Activated CD4-positive, alpha-beta T cell treated with anti-CD3 and anti-CD28 coated beads, Interleukin-2, amount 10 ng/mL, durations not matched to agents 7 days and 5 days (primary cell): ENCODE measurements at regions not wholly inside any gene's neighbourhood (a gene's known extent, or its start where the extent isn't known, plus 50 kb on each side); places are given as distances from the start of the nearest gene placed in this dataset.

ENCODE experiments used
- CTCF ChIA-PET: fragments of 350-600 bp; sonication (Branson Sonifier 250); formaldehyde crosslinking; loops from one replicate; lab custom pipeline; 2021; ENCODE audit warnings: antibody characterized with exemption; lab: Charles Lee
- POLR2A ChIA-PET: fragments of 350-600 bp; sonication (Branson Sonifier 250); formaldehyde crosslinking; loops from one replicate; lab custom pipeline; 2021; ENCODE audit warnings: antibody characterized with exemption; lab: Charles Lee
- DNase-seq: peaks from one replicate; pipeline ENCODE4 v3.0.0-alpha.2; 2020
- H3K27ac Mint-ChIP-seq: one replicate; pipeline ENCODE4 v1.8.0; 2021; ENCODE audit warnings: mild to moderate bottlenecking, moderate library complexity, mixed read lengths
- H3K27me3 Mint-ChIP-seq: one replicate; pipeline ENCODE4 v1.8.0; 2021; ENCODE audit warnings: mixed read lengths
- H3K36me3 Mint-ChIP-seq: one replicate; pipeline ENCODE4 v1.8.0; 2021; ENCODE audit warnings: low read depth, mixed read lengths
- H3K4me1 Mint-ChIP-seq: one replicate; pipeline ENCODE4 v1.8.0; 2021; ENCODE audit warnings: mixed read lengths
- H3K4me3 Mint-ChIP-seq: one replicate; pipeline ENCODE4 v1.8.0; 2021; ENCODE audit warnings: mild to moderate bottlenecking, moderate library complexity, mixed read lengths
- H3K9me3 Mint-ChIP-seq: one replicate; pipeline ENCODE4 v1.8.0; 2021; ENCODE audit warnings: mixed read lengths

DNA sequence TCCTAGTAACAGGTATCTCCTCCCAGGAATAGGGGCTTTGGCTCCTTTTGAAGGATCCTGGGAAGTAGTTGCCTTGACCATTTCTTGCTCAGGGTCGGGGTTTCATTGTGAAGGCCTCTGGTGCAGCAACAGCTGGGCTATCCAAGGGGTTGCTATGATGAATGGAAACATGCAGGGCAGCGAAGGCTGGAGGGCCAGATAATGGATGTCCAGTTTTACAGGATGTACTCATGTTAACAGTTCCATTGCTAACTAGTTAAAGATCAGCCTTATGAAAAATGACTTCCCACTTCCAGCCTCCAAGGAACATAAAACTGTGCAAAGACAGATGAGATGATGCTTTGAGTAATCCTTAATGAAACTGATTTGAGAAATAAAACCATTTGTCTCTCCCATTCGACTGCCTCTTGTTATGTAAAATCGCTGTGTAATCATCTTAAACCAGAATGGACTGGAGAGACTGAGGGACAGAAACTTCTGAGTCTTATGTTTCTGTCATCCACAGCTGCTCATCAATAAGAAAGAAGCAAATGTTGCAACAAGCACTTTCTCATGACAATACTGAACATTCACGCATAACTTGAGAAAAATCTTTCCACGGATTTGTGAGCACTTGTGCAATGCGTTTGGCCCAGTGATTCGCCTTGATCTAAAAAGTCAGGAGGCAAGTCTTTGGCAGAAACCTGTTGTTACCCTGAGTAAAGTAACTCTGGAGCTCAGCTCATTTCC is 473.5 kb upstream of the RGMA start:
- no peak for DNase-seq
- Mint-ChIP-seq H3K36me3 (no peaks in the 10 kb centered on the region), H3K9me3 (no peaks in the 10 kb centered on the region)

DNA sequence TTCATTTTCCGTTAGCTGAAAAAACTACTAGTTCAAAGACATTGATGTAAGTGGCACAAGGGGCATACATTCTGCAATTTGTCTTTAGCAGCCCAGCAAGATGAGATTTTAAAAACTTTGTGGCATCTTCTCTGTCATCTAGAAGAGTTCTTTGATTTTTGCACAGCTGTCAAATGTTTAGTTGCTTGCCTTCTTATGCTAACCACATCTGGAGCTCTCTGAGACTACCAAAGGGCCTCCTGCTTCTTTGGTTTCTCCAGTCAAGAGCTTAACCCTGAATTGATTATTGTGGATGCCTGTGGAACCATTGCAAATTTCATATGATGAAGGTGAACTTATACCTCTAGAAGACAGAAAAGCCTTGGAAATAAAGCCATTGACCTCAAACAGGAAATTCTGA is 468.7 kb upstream of the RGMA start:
- no peak overlapping the region for H3K4me3 Mint-ChIP-seq
- H3K4me1 Mint-ChIP-seq = no peaks in the 10 kb centered on the region
- H3K36me3 Mint-ChIP-seq = no peaks in the 10 kb centered on the region
- ChIA-PET CTCF (no interaction called here), POLR2A (no interaction called here)
- H3K9me3 Mint-ChIP-seq = no peaks in the 10 kb centered on the region
- H3K27ac Mint-ChIP-seq = no peak overlapping the region
- no peak for DNase-seq
- H3K27me3 Mint-ChIP-seq = no peaks in the 10 kb centered on the region

More for the DNA sequence above, 473.5 kb upstream of the RGMA start:
- peaks cover 5% of the 10 kb centered on the region for H3K4me1 Mint-ChIP-seq
- H3K4me3 Mint-ChIP-seq = no peak overlapping the region
- CTCF ChIA-PET = no interaction called here
- H3K27me3 Mint-ChIP-seq = no peaks in the 10 kb centered on the region
- no peak overlapping the region for H3K27ac Mint-ChIP-seq
- POLR2A ChIA-PET = no interaction called here

DNA sequence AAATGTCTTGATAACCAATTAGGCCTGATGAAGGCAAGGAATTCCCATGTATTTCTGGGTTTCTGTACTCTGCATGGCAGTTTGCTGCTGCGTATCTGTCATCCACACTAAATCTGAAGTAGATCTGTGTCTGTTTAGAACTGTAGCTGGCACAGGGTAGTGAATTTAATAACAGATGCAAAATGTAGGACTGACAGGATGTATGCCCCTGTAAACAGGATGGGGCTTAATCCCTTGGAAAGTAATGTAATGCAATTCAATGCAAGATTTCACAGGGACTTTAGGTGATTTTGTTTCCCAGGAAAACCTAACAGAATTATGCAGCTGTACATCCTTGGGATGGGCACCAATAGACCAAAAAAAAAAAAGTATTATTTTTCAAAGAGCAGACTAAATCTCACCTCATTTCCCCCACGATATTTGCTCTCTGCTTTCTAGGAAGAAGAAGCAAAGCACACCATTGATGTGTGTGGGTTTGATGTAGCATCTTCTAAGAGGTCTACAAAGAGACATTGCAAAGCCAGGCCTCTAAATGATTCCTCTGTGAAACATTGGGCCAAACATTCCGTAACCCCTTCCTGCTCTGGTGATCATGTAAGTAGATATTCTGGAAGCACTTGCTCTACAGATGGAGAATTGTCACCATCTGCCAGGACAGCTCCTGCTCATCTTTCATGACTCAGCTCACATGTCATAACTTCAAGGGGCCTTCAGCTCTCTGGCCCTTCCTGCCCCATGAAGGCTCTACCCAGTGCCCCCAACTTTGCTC is 464.3 kb upstream of the RGMA start:
- H3K9me3 Mint-ChIP-seq = no peaks in the 10 kb centered on the region
- no peak for DNase-seq
- no peaks in the 10 kb centered on the region for H3K27me3 Mint-ChIP-seq
- POLR2A ChIA-PET = no interaction called here
- H3K4me3 Mint-ChIP-seq = no peak overlapping the region
- CTCF ChIA-PET = no interaction called here
- no peaks in the 10 kb centered on the region for H3K4me1 Mint-ChIP-seq
- H3K36me3 Mint-ChIP-seq = no peaks in the 10 kb centered on the region
- H3K27ac Mint-ChIP-seq = no peak overlapping the region

DNA sequence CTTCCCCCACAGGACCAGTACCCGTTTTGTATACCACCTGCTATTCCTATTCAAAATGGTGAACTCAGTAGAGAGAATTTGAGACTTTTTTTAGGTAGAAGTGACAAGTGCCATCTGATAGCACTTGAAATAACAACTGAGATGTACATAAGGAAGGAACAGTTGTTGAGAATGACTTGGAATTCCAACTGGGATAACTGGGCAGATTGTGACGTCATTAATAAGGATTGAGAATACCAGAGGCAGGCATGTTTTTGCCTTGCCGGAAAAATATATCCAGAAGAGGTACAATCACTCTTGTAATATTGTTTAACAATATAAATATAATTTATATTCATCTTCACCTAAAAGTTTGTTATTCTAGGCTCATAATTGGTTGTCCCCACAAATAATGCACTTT is 454.1 kb upstream of the RGMA start:
- POLR2A ChIA-PET = no interaction called here
- Mint-ChIP-seq H3K9me3 (no peaks in the 10 kb centered on the region), H3K4me1 (no peaks in the 10 kb centered on the region), H3K4me3 (no peak overlapping the region), H3K27ac (no peak overlapping the region), H3K27me3 (no peaks in the 10 kb centered on the region), H3K36me3 (no peaks in the 10 kb centered on the region)
- no peak for DNase-seq
- CTCF ChIA-PET = no interaction called here

DNA sequence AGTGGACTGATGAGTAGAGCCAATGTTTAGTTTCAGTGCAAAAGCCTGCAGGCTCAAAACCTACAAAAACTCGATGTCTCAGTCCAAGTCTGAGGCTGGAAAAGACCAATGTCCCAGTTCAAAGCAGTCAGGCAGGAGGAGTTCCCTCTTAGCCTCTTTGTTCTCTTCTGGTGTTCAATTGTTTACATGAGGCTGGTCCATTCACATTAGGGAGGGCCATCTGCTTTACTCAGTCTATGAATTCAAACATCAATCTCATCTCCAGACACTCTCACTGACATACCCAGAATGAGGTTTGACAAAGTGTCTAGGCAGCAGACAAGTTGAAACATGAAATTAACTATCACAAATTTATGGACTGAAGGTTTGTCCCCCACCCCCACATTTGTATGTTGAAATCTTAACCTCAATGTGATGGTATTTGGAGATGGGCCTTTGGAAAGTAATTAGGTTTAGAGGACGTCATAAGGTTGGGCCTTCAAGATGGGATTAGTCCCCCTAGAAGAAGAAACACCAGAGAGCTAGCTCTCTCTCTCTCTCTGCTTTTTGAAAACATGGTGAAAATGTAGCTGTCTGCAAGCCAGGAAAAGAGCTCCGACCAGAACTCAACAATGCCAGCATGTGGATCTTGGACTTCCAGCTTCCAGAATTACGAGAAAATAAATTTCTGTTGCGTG is 438.5 kb upstream of the RGMA start:
- H3K4me1 Mint-ChIP-seq = no peaks in the 10 kb centered on the region
- no peaks in the 10 kb centered on the region for H3K36me3 Mint-ChIP-seq
- no peak overlapping the region for H3K4me3 Mint-ChIP-seq
- DNase-seq = no peak
- ChIA-PET POLR2A (no interaction called here), CTCF (no interaction called here)
- no peak overlapping the region for H3K27ac Mint-ChIP-seq
- H3K9me3 Mint-ChIP-seq = no peaks in the 10 kb centered on the region
- peaks cover 2% of the 10 kb centered on the region for H3K27me3 Mint-ChIP-seq

DNA sequence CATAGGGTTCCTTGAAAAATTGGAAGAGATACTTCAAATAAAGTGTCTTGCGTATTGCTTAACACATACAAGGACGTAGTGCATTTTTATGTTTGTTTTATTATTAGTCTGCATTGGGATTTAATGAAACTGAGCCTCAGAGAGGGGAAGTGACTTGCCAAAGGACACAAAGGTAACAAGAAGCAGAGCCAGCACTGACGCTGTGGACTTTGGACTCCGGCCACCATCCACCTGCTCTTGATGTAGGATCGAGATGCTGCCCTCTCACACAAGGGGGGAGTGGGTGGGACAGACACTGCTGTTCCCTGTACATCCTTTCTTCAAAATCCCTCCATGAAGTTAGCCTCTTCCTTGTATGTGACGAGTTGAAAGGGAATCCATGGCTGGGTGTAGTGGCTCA is 435.4 kb upstream of the RGMA start:
- Mint-ChIP-seq H3K36me3 (no peaks in the 10 kb centered on the region), H3K4me1 (no peaks in the 10 kb centered on the region), H3K4me3 (no peak overlapping the region), H3K9me3 (no peaks in the 10 kb centered on the region), H3K27me3 (no peaks in the 10 kb centered on the region), H3K27ac (no peak overlapping the region)
- ChIA-PET POLR2A (no interaction called here), CTCF (no interaction called here)
- no peak for DNase-seq

DNA sequence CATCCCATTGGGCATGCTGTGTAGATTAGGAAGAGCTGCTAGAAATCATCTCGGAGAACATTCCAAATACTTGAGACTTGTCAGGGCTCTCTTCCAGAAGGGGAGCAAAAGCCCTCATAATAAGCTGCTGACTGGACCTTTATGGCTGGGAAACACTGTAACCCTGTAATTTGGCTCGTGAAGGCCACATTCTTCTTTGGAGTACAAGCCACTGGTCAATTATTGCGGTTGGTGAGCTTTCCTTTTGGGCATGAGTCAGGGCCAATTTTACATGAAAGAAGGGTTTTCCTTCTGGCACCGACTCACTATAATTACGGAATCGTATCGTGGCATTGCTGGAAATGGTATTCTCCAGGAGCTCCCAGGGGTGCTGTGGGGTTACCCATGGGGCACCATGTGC is 434.5 kb upstream of the RGMA start:
- ChIA-PET CTCF (no interaction called here), POLR2A (no interaction called here)
- Mint-ChIP-seq H3K27ac (no peak overlapping the region), H3K27me3 (no peaks in the 10 kb centered on the region), H3K4me1 (no peaks in the 10 kb centered on the region), H3K36me3 (no peaks in the 10 kb centered on the region), H3K4me3 (no peak overlapping the region), H3K9me3 (no peaks in the 10 kb centered on the region)
- DNase-seq = no peak

- no peak overlapping the region for H3K4me3 Mint-ChIP-seq
- no peak overlapping the region for H3K27ac Mint-ChIP-seq
- H3K27me3 Mint-ChIP-seq = peaks cover 6% of the 10 kb centered on the region
- POLR2A ChIA-PET = no interaction called here
- H3K4me1 Mint-ChIP-seq = no peaks in the 10 kb centered on the region
- CTCF ChIA-PET = no interaction called here
- DNase-seq = no peak
- H3K9me3 Mint-ChIP-seq = no peaks in the 10 kb centered on the region
- no peaks in the 10 kb centered on the region for H3K36me3 Mint-ChIP-seq
Observed at GRCh38 chr15:93520206-93520605, 431.2 kb upstream of the RGMA start.

DNA sequence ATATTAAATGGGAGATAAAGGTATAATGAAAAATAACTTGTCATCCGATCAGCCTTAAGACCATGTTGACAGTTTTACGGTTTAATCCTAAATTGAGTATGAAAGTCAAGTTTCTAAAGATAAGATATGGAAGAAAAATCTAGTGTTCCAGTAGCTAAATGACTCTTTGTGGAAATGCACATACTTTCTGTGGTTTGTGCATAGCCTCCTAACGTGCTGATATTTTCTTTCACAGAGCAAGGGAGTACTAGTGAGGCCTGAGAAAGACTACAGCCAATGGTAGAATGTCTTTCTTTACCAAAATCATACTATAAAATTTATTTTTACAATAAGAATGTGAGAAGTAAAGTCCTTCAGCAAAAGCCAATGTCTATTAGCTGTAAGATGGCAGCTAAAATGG is 430.6 kb upstream of the RGMA start:
- H3K4me1 Mint-ChIP-seq = no peaks in the 10 kb centered on the region
- H3K27ac Mint-ChIP-seq = no peak overlapping the region
- CTCF ChIA-PET = interaction anchor here (0.6 kb wide), 1 partner anchor 15 kb away, joined by 5 read pairs; no protein-coding TSS in a partner anchor
- peaks cover 10% of the 10 kb centered on the region for H3K27me3 Mint-ChIP-seq
- H3K4me3 Mint-ChIP-seq = no peak overlapping the region
- no peaks in the 10 kb centered on the region for H3K9me3 Mint-ChIP-seq
- no peak for DNase-seq
- H3K36me3 Mint-ChIP-seq = no peaks in the 10 kb centered on the region
- POLR2A ChIA-PET = no interaction called here

- no peak overlapping the region for H3K4me3 Mint-ChIP-seq
- ChIA-PET POLR2A (no interaction called here), CTCF (no interaction called here)
- no peak overlapping the region for H3K27ac Mint-ChIP-seq
- no peak for DNase-seq
- no peaks in the 10 kb centered on the region for H3K36me3 Mint-ChIP-seq
- H3K9me3 Mint-ChIP-seq = no peaks in the 10 kb centered on the region
- H3K27me3 Mint-ChIP-seq = peaks cover 10% of the 10 kb centered on the region
- no peaks in the 10 kb centered on the region for H3K4me1 Mint-ChIP-seq
Observed at GRCh38 chr15:93517176-93517575, 428.2 kb upstream of the RGMA start.

DNA sequence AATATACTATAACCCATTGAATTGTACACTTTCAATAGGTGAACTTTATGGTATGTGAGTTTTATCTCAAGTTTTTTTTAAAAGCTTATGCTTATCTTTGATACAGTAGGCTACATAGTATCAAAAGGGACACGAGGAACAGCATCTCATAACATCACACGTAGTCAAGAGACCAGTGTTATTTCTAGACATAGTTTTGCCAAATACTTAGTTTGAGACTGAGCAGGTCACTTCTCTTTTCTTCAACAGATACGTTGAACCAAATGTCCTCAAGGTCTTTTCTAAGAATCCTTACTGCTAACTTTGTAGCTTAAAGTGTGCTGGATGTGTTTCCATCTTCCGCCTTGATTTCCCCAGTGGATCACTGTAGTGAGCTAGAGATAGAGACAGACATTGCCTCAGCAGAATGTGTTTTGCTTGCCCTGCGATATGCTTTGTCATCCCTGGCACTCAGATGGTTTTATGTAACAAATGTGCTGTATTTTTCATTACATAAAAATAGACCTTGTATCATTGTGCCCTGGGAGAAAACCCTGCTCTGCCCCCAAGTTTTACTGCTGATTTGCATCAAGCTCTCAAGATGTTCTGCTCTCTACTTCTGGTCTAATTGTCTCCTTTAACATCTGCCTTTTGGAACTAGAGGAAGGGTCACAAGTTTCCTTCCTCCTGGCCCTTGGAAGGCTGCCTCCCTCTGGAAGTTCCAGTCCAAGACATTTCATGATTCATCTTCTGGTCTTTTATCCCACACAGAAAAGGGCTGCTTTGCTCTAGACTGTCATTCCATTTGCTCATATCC is 426.4 kb upstream of the RGMA start:
- ChIA-PET CTCF (no interaction called here), POLR2A (no interaction called here)
- Mint-ChIP-seq H3K27ac (no peak overlapping the region), H3K36me3 (no peaks in the 10 kb centered on the region), H3K4me3 (no peak overlapping the region), H3K9me3 (no peaks in the 10 kb centered on the region), H3K4me1 (no peaks in the 10 kb centered on the region), H3K27me3 (peaks cover 10% of the 10 kb centered on the region)
- no peak for DNase-seq

DNA sequence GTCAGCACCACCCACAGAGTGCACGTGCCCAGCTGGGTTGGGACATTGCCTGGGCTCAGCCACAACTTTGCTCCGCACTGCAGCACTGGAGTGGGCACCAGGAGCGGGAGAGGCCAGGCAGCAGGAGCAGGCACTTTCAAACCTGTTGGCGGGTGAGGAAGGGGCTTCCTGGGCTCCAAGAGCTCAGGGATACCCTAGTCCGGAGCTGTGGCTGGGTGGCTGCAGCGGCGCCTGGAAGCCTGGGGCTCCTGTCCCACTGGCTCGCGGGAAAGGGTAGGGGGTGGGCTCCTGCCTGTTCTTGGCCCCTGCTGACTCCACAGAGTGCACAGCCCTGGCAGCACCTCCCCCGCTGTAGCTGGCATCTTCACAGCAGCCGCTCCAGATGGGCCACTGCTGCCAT is 417.6 kb upstream of the RGMA start:
- Mint-ChIP-seq H3K4me1 (no peaks in the 10 kb centered on the region), H3K27ac (no peak overlapping the region), H3K9me3 (no peaks in the 10 kb centered on the region), H3K4me3 (no peak overlapping the region), H3K27me3 (no peaks in the 10 kb centered on the region), H3K36me3 (no peaks in the 10 kb centered on the region)
- DNase-seq = no peak
- ChIA-PET CTCF (no interaction called here), POLR2A (no interaction called here)

DNA sequence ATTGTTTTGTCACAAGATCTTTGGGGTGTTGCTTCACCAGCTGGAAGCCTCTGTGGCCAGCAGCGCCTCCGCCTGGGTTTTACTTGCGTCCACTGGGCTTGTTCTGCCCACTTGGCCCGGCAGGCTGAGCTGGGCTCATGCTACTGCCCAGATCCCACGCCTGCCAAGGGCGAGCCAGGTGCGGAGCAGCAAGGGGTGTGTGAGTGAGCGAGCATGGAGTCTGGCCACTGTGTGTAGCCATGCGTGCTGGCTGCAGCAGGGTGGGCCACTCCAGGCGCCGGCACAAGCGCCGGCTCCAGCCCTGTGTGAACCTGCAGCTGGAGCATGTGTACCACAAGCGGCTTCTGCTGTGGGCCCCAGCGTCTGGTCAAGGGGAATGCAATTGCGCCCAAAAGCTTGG is 416.5 kb upstream of the RGMA start:
- Mint-ChIP-seq H3K4me3 (no peak overlapping the region), H3K4me1 (no peaks in the 10 kb centered on the region), H3K36me3 (no peaks in the 10 kb centered on the region), H3K27ac (no peak overlapping the region), H3K9me3 (no peaks in the 10 kb centered on the region), H3K27me3 (no peaks in the 10 kb centered on the region)
- no peak for DNase-seq
- ChIA-PET CTCF (no interaction called here), POLR2A (no interaction called here)
